A673 (cell line): ENCODE measurements at regions not wholly inside any gene's neighbourhood (a gene's known extent, or its start where the extent isn't known, plus 50 kb on each side); places are given as distances from the start of the nearest gene placed in this dataset.

Experiments
- EZH2 ChIP-seq: fragments of 200-600 bp; sonication (generic); IDR thresholded peaks from 2 replicates; pipeline ENCODE4 v1.6.1; 2017; ENCODE audit warnings: borderline replicate concordance, low read depth, mild to moderate bottlenecking, mixed read lengths, antibody characterized with exemption, low read length; ENCODE audit not compliant: poor library complexity, severe bottlenecking
- TF ChIP-seq, protein P1 (sequence below): fragments of 300-800, 200-600 bp; sonication (generic); conservative IDR thresholded peaks from 2 replicates; pipeline ENCODE4 v1.5.1; 2017; ENCODE audit warnings: low read depth, mild to moderate bottlenecking, antibody characterized with exemption, low read length, moderate library complexity, mixed read lengths

- TF ChIP-seq, protein P1, sequence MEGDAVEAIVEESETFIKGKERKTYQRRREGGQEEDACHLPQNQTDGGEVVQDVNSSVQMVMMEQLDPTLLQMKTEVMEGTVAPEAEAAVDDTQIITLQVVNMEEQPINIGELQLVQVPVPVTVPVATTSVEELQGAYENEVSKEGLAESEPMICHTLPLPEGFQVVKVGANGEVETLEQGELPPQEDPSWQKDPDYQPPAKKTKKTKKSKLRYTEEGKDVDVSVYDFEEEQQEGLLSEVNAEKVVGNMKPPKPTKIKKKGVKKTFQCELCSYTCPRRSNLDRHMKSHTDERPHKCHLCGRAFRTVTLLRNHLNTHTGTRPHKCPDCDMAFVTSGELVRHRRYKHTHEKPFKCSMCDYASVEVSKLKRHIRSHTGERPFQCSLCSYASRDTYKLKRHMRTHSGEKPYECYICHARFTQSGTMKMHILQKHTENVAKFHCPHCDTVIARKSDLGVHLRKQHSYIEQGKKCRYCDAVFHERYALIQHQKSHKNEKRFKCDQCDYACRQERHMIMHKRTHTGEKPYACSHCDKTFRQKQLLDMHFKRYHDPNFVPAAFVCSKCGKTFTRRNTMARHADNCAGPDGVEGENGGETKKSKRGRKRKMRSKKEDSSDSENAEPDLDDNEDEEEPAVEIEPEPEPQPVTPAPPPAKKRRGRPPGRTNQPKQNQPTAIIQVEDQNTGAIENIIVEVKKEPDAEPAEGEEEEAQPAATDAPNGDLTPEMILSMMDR = no peak
- TF ChIP-seq EZH2 = no peak
Measured at GRCh38 chrX:42505016-42505415, 272.9 kb downstream of the PPP1R2C start.
